ENCODE measurements at regions not wholly inside any gene's neighbourhood (a gene's known extent, or its start where the extent isn't known, plus 50 kb on each side); places are given as distances from the start of the nearest gene placed in this dataset.
"Not testable (repeated sequence)": the region's sequence is repeated elsewhere in the genome, so short reads cannot be mapped to it uniquely, and the experiment has no call there.

GRCh38 chr5:102613661-102614060, 114.9 kb upstream of the SLCO6A1 start:
- DNase-seq (ENCODE audit: low read depth, low spot score) = no peak

GRCh38 chr5:102617191-102618187, 118.7 kb upstream of the SLCO6A1 start:
- DNase-seq (ENCODE audit: low read depth, low spot score) = no peak

- DNase-seq (ENCODE audit: low read depth, low spot score) = no peak
These were observed 123.5 kb upstream of the SLCO6A1 start for GRCh38 chr5:102622262-102622661.

- no peak for DNase-seq (ENCODE audit: low read depth, low spot score)
These were observed 124.7 kb upstream of the SLCO6A1 start for GRCh38 chr5:102623329-102624065.

GRCh38 chr5:102624405-102624804, 125.6 kb upstream of the SLCO6A1 start:
- DNase-seq (ENCODE audit: low read depth, low spot score) = no peak

- DNase-seq (ENCODE audit: low read depth, low spot score) = no peak
These were observed 126.7 kb upstream of the SLCO6A1 start for GRCh38 chr5:102625468-102625867.

- DNase-seq (ENCODE audit: low read depth, low spot score) = no peak
These were observed 127.1 kb upstream of the SLCO6A1 start for GRCh38 chr5:102625928-102626327.

- no peak for DNase-seq (ENCODE audit: low read depth, low spot score)
These were observed 127.8 kb upstream of the PAM start for GRCh38 chr5:102627315-102627714.

GRCh38 chr5:102628441-102629175, 126.5 kb upstream of the PAM start:
- DNase-seq (ENCODE audit: low read depth, low spot score) = no peak

GRCh38 chr5:102629827-102630605, 125.1 kb upstream of the PAM start:
- DNase-seq (ENCODE audit: low read depth, low spot score) = no peak

GRCh38 chr5:102635399-102635798, 119.7 kb upstream of the PAM start:
- not testable (repeated sequence) for DNase-seq (ENCODE audit: low read depth, low spot score)

- no peak for DNase-seq (ENCODE audit: low read depth, low spot score)
These were observed 116.8 kb upstream of the PAM start for GRCh38 chr5:102638316-102638715.

GRCh38 chr5:102638912-102639652, 116.0 kb upstream of the PAM start:
- DNase-seq (ENCODE audit: low read depth, low spot score) = no peak

GRCh38 chr5:102649731-102650130, 105.4 kb upstream of the PAM start:
- DNase-seq (ENCODE audit: low read depth, low spot score) = no peak

- no peak for DNase-seq (ENCODE audit: low read depth, low spot score)
These were observed 103.6 kb upstream of the PAM start for GRCh38 chr5:102651466-102651865.

GRCh38 chr5:102654559-102655349, 100.4 kb upstream of the PAM start:
- no peak for DNase-seq (ENCODE audit: low read depth, low spot score)

GRCh38 chr5:102659151-102659550, 96.0 kb upstream of the PAM start:
- DNase-seq (ENCODE audit: low read depth, low spot score) = no peak

GRCh38 chr5:102660111-102660510, 95.0 kb upstream of the PAM start:
- no peak for DNase-seq (ENCODE audit: low read depth, low spot score)

GRCh38 chr5:102663749-102664530, 91.2 kb upstream of the PAM start:
- no peak for DNase-seq (ENCODE audit: low read depth, low spot score)

Measured in pulmonary artery endothelial cell (primary cell).